A673 (cell line): ENCODE measurements at regions not wholly inside any gene's neighbourhood (a gene's known extent, or its start where the extent isn't known, plus 50 kb on each side); places are given as distances from the start of the nearest gene placed in this dataset.

Experiments used
- BruUV-seq: library from RNA; stranded (reverse); fragments of 400-500 nt; replicated peaks from 2 replicates; lab custom pipeline; 2021; lab: Mats Ljungman, UMichigan
- CTCF ChIA-PET: fragments of 300-600 bp; sonication (Branson Sonifier 250); formaldehyde crosslinking; loops from one replicate; lab custom pipeline; 2022; ENCODE audit warnings: antibody characterized with exemption; lab: Charles Lee
- POLR2A ChIA-PET: fragments of 300-600 bp; sonication (Branson Sonifier 250); formaldehyde crosslinking; loops from one replicate; lab custom pipeline; 2022; ENCODE audit warnings: antibody characterized with exemption; ENCODE audit not compliant: low non-redundant PET; lab: Charles Lee
- DNase-seq: peaks from one replicate; pipeline ENCODE4 v3.0.0-alpha.2; 2015; ENCODE audit warnings: low spot score
- H3K27ac ChIP-seq: fragments of 200-600 bp; sonication (generic); 2 replicates; pipeline ENCODE4 v1.5.1; 2016; ENCODE audit warnings: mixed run types, low read depth, mild to moderate bottlenecking, mixed read lengths, antibody characterized with exemption, low read length; ENCODE audit not compliant: poor library complexity, severe bottlenecking
- H3K27me3 ChIP-seq: fragments of 200-600 bp; sonication (generic); replicated peaks from 2 replicates; pipeline ENCODE4 v1.6.1; 2017; ENCODE audit warnings: mixed run types, low read depth, mild to moderate bottlenecking, mixed read lengths, antibody characterized with exemption, low read length; ENCODE audit not compliant: insufficient read depth, poor library complexity
- H3K36me3 ChIP-seq: fragments of 200-600 bp; sonication (generic); 2 replicates; pipeline ENCODE4 v1.6.1; 2016; ENCODE audit warnings: mixed run types, mild to moderate bottlenecking, mixed read lengths, antibody characterized with exemption, low read length; ENCODE audit not compliant: insufficient read depth, poor library complexity, severe bottlenecking
- H3K4me1 ChIP-seq: fragments of 200-600 bp; sonication (generic); 2 replicates; pipeline ENCODE4 v1.6.1; 2017; ENCODE audit warnings: mixed run types, mild to moderate bottlenecking, mixed read lengths, antibody characterized with exemption, low read length; ENCODE audit not compliant: insufficient read depth, poor library complexity, severe bottlenecking
- H3K4me3 ChIP-seq: fragments of 200-600 bp; sonication (generic); 2 replicates; pipeline ENCODE4 v1.5.1; 2016; ENCODE audit warnings: low read depth, mixed run types, mild to moderate bottlenecking, mixed read lengths, low read length; ENCODE audit not compliant: poor library complexity, severe bottlenecking
- H3K9me3 ChIP-seq: fragments of 200-600 bp; sonication (generic); 2 replicates; pipeline ENCODE4 v1.6.1; 2016; ENCODE audit warnings: mixed run types, low read depth, mild to moderate bottlenecking, mixed read lengths, antibody characterized with exemption, low read length; ENCODE audit not compliant: poor library complexity, severe bottlenecking
- CTCF ChIP-seq: fragments of 300-800, 200-600 bp; sonication (generic); conservative IDR thresholded peaks from 2 replicates; pipeline ENCODE4 v1.5.1; 2017; ENCODE audit warnings: low read depth, mild to moderate bottlenecking, antibody characterized with exemption, low read length, moderate library complexity, mixed read lengths
- EZH2 ChIP-seq: fragments of 200-600 bp; sonication (generic); IDR thresholded peaks from 2 replicates; pipeline ENCODE4 v1.6.1; 2017; ENCODE audit warnings: borderline replicate concordance, low read depth, mild to moderate bottlenecking, mixed read lengths, antibody characterized with exemption, low read length; ENCODE audit not compliant: poor library complexity, severe bottlenecking
- intact Hi-C: fragments of 100-400 bp; cut with micrococcal nuclease; formaldehyde crosslinking; loops from one replicate; pipeline ENCODE4 v1.10.0; 2022; ENCODE audit not compliant: unreplicated experiment

DNA sequence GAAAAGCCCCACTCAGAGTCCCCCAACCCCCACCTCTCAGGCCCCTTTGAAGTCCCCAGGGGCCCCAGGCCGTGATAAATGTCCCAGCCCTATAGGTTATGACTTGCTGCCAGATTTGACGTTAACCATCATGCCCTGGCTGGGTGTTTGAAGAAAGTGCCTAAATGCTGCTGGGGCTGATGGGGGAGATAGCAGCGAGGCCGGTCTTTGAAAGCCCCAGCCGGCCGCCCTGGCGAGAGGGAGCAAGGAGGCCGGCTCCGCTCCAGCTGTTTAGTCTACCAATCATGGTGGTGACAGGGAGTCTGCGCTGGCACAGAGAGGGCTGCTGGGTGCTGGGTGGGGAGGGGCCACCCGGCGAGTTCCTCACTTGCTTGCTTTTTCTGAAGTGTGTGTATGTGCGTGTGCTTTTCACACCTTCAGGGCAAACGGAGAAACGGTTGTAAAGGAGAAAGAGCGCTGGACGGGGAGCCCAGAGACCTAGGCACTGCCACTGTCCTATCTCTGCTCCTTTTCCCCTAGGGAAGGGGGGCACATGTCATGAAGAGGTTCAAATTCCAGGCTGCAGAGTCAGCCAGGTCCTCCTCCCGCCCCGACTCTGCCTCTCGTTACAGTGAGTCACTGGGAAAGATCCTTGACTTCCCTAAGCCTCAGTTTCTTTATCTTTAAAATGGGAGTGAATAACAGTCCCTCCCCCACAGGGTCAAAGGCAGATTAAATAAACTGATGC, 126.1 kb upstream of the HAND1 start:
- CTCF ChIA-PET: no interaction called here
- H3K4me3 ChIP-seq: no peak overlapping the region
- H3K36me3 ChIP-seq: no peaks in the 10 kb centered on the region
- intact Hi-C loops: loop anchor here (10.0 kb wide), 1 partner anchor 529 kb away; no protein-coding TSS in a partner anchor
- H3K27me3 ChIP-seq: no peaks in the 10 kb centered on the region
- no peak overlapping the region for H3K27ac ChIP-seq
- no peaks in the 10 kb centered on the region for H3K9me3 ChIP-seq
- H3K4me1 ChIP-seq: no peaks in the 10 kb centered on the region
- no TSS peak for BruUV-seq
- POLR2A ChIA-PET: no interaction called here
- TF ChIP-seq EZH2 (no peak), CTCF (no peak)
- no peak for DNase-seq

- no TSS peak for BruUV-seq
- H3K27me3 ChIP-seq: no peaks in the 10 kb centered on the region
- intact Hi-C loops: loop anchor here (10.0 kb wide), 1 partner anchor 529 kb away; no protein-coding TSS in a partner anchor
- H3K36me3 ChIP-seq: no peaks in the 10 kb centered on the region
- H3K27ac ChIP-seq: no peak overlapping the region
- ChIA-PET CTCF (no interaction called here), POLR2A (no interaction called here)
- no peaks in the 10 kb centered on the region for H3K4me1 ChIP-seq
- H3K9me3 ChIP-seq: no peaks in the 10 kb centered on the region
- no peak overlapping the region for H3K4me3 ChIP-seq
- no peak for DNase-seq
- no peak for TF ChIP-seq EZH2
These were observed 125.5 kb upstream of the HAND1 start for GRCh38 chr5:154603485-154603884.

DNA sequence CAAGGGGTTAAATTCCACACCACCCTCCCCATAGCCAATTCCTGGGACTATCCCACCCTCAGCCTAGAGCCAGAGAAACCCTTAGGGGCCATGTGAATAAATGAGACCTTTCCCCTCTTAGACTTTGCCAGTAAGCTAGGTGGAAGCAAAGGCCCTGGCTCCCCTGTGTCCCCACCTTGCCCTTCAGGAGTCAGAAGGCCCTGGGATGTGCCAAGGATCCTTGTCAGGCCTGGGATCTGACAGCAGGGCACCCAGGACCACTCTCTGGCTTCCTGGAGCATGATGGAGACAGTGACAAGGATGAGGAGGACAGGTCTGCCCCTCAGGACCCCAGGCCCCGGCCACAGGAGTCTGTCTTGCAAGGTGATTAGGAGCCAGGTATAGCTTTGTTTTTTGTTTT, 125.0 kb upstream of the HAND1 start:
- Histone ChIP-seq H3K27me3 (no peaks in the 10 kb centered on the region), H3K36me3 (no peaks in the 10 kb centered on the region), H3K27ac (no peak overlapping the region), H3K4me3 (no peak overlapping the region), H3K4me1 (no peaks in the 10 kb centered on the region), H3K9me3 (no peaks in the 10 kb centered on the region)
- no peak for DNase-seq
- POLR2A ChIA-PET: no interaction called here
- intact Hi-C loops: loop anchor here (10.0 kb wide), 1 partner anchor 528 kb away; no protein-coding TSS in a partner anchor
- TF ChIP-seq EZH2 (no peak), CTCF (no peak)
- CTCF ChIA-PET: no interaction called here
- BruUV-seq: no TSS peak
